TTC549 (cell line): ENCODE measurements at regions not wholly inside any gene's neighbourhood (a gene's known extent, or its start where the extent isn't known, plus 50 kb on each side); places are given as distances from the start of the nearest gene placed in this dataset.
"Not testable (repeated sequence)": the region's sequence is repeated elsewhere in the genome, so short reads cannot be mapped to it uniquely, and the experiment has no call there.

Experiments
- FAIRE-seq: peaks from 2 replicates; lab custom pipeline; 2012; peaks lifted over from hg19 to GRCh38; lab: Jason Lieb, UNC

DNA sequence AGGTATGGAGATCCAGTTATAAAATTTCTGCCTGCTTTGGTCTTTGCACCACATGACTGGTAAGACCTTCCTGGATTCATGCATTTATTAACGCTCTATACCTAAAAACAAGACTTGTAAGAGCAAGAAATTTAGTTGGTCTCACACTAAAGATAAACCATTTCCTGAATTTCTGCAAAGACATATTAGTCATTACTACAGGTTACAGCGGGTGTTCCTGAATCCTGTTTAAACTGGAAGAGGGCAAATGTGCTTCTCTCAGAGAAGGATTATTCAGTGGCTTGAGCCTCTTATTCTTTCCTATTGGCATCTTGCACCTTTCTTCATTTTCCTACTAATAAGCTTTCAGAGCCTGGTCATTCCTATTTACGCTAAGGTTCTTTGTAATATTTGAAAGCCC is 397.6 kb upstream of the TENM3 start:
- FAIRE-seq = no peak

- no peak for FAIRE-seq
Observed at GRCh38 chr4:181846934-181847333, 396.3 kb upstream of the TENM3 start.

DNA sequence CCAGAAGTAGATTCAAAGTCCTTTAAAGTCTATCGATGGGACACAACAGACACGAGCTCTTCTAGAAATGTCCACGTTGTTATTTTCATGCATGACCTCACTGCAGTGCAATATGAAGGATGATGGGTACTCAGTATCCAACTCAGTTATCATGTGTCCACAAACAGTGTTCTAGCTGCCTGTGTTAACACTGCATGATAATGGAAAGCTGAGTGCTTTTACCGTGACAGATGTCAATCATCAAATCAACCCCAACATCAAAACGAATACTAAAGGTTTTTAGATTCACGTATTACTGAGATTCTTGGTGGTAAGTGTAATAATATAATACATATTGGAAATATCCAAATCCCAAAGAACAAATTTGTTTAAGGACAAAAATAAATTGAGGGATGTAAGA is 394.8 kb upstream of the TENM3 start:
- FAIRE-seq = no peak

- FAIRE-seq = no peak
Observed at GRCh38 chr4:181849472-181849871, 393.7 kb upstream of the TENM3 start.

- FAIRE-seq = no peak
Observed at GRCh38 chr4:181853881-181854511, 389.2 kb upstream of the TENM3 start.

DNA sequence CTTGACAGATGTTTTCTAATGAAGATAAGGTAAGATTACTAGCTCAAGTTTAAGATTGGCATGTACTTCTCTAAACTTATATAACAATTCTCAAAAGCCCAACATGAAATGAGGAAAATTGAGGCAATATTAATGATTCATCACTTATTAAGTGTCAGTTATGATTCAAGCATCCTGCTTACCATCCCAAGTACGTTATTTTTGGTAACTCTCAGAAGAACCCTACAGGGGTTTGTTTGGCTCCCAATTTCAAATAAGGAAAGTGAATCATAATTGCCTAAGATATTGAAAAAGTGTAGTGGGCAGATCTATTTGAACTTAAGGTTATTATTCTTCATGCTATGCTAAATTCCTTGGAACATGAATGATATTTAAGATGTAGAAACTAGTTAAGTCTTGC is 387.9 kb upstream of the TENM3 start:
- no peak for FAIRE-seq

DNA sequence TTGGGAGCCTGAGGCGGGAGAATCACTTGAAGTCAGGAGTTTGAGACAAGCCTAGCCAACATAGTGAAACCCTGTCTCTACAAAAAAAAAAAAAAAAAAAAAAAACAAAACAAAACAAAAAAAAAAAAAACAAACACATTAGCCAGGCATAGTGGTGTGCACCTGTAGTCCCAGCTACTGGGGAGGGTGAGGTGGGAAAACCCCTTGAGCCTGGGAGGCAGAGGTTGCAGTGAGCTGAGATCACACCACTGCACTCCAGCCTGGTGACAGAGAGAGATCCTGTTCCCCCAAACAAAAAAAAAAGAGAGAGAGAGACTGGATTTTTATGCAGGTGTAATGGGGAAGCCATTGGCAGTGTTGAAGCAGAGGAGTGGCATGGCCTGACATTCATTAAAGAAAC is 385.7 kb upstream of the TENM3 start:
- FAIRE-seq = not testable (repeated sequence)

DNA sequence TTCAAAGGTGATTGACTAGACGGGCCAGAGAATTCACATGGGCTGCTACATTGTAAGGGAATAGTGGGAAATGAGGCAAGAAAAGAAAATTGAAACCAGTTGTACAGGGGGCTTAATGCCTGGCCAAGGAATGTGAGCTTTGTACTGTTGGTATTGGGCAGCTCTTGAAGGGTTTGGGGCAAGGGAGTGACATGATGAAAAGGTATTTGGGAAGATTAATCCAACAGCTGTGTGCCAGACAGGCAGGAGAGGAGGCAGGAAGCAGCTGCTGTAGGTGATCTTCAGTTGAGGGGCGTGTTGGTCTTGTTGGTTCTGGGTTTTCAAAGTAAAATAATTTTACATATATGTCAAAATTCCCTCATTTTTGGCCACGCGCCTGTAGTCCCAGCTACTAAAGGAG is 384.5 kb upstream of the TENM3 start:
- no peak for FAIRE-seq

GRCh38 chr4:181859439-181859838 is 383.8 kb upstream of the TENM3 start:
- FAIRE-seq = no peak

- no peak for FAIRE-seq
Observed at GRCh38 chr4:181860157-181860556, 383.0 kb upstream of the TENM3 start.

DNA sequence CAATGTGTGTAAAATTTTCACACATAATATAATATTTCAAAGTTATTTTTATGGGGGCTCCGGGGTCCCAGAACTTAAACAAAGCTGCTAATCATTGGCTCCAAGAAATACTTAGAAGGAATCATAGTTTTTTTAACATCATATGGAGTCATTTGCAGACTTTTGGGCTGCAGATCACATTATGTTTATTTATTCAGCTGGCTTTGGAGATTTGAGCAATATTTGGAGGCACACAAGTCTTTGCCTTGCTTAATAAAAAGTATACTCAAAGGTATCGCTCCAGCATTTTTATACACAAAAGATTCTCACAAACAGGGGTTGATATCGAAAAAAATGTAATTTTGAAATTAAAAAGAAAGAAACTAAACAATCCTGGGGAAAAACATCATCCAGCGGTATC is 382.5 kb upstream of the TENM3 start:
- no peak for FAIRE-seq

DNA sequence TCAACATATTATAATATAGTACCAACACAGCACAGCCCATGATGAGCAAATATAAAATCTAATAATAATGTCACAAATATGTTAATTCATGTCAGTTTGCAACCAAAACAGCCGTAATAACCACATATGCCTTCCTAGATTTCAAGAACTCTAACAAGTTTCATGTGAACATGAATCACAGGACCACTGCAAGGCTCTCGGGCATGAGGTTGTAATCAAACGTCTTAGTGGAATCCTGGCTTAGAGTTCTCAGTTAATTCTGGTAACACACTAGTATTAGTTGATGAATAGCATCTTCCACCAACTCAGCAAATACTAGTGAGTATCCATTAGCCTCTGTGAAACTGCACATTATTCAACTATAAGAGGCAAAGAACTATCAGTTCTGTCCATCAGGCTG is 379.3 kb upstream of the TENM3 start:
- FAIRE-seq = no peak

DNA sequence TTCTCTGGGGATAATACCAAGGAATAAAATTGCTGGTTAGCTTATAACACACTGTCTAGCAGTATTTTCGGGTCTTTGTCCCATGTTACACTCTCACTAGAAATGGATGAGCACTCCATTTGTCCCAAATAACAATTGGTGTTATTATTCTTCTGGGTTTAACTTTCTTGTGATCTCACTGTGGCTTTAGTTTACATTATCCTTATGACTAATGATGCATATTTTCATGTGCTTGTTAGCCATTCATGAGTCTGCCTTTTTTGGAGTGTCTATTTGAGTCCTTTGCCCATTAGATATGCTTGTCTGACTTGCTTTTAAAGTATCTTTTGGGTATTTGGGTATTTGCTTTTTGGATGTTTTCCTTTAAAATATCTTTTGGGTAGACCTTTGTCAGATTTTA is 372.9 kb upstream of the TENM3 start:
- no peak for FAIRE-seq

DNA sequence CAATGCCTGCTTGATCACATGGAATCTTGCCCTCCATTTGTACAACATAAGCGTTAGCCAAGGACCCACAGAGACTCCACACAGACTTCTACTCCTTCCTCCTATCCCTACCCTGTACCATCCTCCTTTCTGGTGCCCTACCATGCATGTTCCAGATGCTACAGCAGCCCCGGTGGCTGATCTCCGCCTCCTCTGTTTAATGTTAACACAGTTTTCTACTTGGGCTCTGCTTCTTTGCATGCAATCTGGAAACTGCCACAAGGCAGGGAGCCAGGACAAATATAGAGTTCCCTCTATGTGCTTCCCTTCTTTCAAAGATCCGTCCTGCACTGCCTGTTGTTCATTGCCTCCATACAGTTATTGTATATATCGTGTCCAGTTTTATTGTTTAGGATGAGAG is 368.6 kb upstream of the TENM3 start:
- FAIRE-seq = no peak

DNA sequence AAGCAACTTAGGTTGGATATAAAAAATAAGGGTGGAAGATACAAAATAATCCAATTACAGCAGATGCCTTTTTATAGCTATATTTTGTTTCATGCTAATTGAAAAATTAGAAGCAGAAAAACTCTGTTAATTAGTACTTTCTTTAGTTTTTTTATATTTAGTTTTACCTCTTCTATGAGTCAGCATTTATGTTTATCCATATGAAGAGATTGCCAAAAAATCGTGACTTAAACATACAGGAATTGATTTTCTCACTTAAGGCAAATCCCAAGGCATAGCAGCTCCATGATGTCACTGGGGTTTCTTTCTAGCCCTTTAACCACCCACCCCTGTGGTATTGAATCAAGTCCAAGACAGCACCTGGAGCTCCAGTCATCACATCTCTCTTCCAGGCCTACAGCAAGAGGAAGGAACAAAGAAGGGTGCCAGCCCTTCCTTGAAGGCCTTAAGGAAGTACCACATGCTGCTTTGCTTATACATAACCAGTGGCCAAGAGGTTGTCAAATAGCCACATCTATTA is 365.8 kb upstream of the TENM3 start:
- FAIRE-seq = no peak

DNA sequence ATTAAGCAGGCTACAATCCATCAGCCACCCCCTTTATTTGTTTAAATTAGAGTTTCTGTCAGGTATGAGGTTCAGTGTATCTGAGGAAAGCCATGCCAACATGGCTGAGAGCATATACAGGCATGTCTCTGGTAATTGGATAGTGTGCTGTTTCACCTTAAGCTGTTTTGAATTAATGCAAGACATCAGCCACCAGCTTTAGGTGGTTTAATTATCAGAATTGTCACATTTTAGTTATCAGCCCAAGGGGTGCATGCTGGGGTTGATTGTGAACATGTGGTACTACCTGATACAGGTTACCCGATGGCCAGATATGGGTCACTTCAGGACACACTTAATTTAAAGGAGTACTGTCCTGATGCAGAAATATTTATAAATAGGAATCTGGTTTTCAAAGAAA is 353.2 kb upstream of the TENM3 start:
- FAIRE-seq = no peak

DNA sequence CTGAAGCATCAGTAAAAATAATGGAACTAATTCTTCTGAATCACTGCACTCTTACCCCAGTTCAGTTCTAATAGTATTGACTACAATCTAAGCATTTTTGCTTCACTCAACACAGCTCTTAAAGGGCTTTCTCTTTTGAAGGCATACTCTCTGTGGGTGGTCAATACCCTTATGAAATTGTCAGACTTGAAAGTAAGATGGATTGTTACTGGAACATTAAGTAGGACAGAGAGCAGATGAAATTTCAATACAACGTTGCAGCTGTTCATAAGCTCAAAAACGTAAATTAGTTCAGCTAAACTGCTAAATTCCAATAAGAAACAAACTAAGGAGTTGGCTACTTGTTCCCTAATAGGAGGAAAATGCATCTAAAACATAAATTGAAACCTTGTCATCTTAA is 352.3 kb upstream of the TENM3 start:
- no peak for FAIRE-seq

DNA sequence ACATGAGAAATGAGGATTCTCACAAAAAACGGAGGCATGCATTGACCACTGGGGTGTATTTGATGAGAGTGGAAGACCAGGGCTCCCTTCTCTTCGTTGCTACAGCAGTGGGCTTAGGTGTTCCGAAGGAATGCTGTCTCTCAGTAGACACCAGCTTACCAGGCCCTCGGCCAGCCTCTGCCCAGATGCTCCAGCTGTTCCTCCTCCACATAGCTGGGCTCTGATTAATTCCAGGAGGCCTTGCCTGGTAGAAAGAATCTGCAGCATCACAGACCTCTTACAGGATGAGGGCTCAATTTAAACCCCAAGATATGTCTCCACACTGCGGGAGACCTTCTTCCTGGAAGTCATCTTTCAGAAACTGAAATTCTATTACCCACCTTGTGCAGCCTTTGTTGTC is 346.6 kb upstream of the TENM3 start:
- no peak for FAIRE-seq

DNA sequence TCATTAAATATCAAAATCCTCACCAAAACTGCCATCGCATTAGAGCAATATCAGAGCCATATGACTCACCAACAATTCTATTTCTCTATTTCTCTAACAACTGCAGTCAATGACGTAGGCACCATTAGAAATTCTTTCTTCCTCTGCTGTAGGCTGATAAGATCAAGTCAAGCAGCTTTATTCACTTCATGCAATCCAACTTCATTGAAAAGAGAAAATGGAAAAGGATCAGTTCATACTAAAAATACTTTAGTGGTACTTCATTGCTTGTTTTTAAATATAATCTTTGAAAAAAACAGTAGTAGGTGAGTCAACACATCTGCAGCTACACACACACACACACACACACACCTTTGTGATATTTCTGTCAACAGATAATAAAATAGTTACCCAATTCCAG is 345.3 kb upstream of the TENM3 start:
- FAIRE-seq = no peak

GRCh38 chr4:181902404-181902803 is 340.8 kb upstream of the TENM3 start:
- FAIRE-seq = not testable (repeated sequence)

GRCh38 chr4:181905708-181906107 is 337.5 kb upstream of the TENM3 start:
- FAIRE-seq = no peak

GRCh38 chr4:181908168-181908567 is 335.0 kb upstream of the TENM3 start:
- FAIRE-seq = no peak

DNA sequence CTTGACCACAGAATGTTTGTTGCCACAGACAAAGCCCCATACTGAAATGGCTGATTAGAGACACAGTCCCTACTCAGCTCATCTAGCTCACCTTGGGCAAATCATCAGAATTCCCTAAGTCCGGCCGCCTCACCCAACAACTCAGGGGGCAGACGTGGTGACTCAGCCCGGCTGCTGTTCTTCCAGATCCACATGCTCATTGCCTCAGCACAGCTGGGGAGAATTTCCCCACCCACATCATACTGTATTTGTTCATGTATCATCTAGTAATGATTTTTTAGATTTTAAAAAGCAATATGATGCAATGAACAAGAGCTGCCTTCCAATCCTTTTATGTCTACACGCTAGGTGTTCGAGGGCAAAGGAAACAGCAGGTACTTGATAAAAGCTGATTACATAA is 333.8 kb upstream of the TENM3 start:
- no peak for FAIRE-seq

DNA sequence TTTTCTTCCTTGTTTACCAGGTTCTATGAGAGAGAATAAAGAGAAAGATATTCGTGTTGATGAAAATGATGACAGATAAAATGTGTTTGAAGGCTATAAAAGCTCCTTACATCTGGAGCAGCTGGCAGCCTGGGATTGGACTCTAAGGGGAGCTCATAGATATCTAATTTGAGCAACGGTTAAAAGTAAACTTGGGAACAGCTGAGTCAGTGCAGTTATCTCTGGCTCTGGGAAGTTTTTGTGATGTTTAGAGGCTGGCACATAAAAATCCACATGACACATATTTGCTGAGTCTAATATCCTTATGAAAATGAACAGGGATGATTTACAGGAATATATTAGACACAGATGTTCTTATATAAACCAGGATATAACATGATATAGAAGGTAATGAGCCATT is 331.8 kb upstream of the TENM3 start:
- FAIRE-seq = no peak

- FAIRE-seq = no peak
Observed at GRCh38 chr4:181933471-181933870, 309.7 kb upstream of the TENM3 start.
